ENCODE measurements at regions not wholly inside any gene's neighbourhood (a gene's known extent, or its start where the extent isn't known, plus 50 kb on each side); places are given as distances from the start of the nearest gene placed in this dataset.

- TF ChIP-seq POLR2AphosphoS5 (IDR thresholded peaks at IDR 0.05) (no peak), CTCF (IDR thresholded peaks at IDR 0.05) (no peak), POLR2A (IDR thresholded peaks at IDR 0.05) (no peak)
Measured at GRCh38 chr11:45578316-45578715, 87.1 kb downstream of the CHST1 start.

Data from gastroesophageal sphincter (tissue), 3 donors.